GM08714 (cell line): ENCODE measurements at regions not wholly inside any gene's neighbourhood (a gene's known extent, or its start where the extent isn't known, plus 50 kb on each side); places are given as distances from the start of the nearest gene placed in this dataset.
"Not testable (repeated sequence)": the region's sequence is repeated elsewhere in the genome, so short reads cannot be mapped to it uniquely, and the experiment has no call there.

Source experiments
- H3K4me3 ChIP-seq: fragments of 200-500 bp; sonication (Bioruptor generic); 2 replicates; pipeline ENCODE4 v1.5.1; 2014; ENCODE audit warnings: mild to moderate bottlenecking, low read length, inconsistent platforms
- ZNF274 ChIP-seq: IDR thresholded peaks from 2 replicates; pipeline ENCODE4 v1.6.1; 2012; ENCODE audit warnings: mild to moderate bottlenecking, low read depth, low read length

- no peak overlapping the region for H3K4me3 ChIP-seq
- no peak for TF ChIP-seq ZNF274
Measured at GRCh38 chr1:189623336-189623735, 854.3 kb downstream of the BRINP3 start.

- TF ChIP-seq ZNF274, result no peak
- no peak overlapping the region for H3K4me3 ChIP-seq
Measured at GRCh38 chr1:189627427-189627826, 850.2 kb downstream of the BRINP3 start.

DNA sequence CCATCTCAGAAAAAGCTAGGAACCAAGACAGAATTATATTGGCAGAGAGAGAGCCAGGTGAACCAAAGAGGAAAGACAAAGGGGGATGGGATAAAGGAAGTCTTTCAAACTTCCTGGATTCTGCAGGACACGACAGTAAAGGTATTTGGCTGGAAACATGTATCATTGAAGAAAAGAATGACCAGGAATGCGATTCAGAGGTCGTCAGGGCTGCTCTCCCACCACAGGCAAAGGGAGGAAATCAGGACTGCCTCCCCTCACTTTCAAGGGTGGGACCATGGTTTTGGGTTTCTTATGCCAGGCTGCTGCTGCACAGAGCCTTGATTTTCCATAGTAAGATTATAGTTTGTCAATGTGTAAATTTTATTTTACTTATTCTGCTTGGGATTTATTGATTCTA is 848.8 kb downstream of the BRINP3 start:
- no peak overlapping the region for H3K4me3 ChIP-seq
- TF ChIP-seq ZNF274, result no peak

- no peak for TF ChIP-seq ZNF274
- H3K4me3 ChIP-seq, result no peak overlapping the region
Measured at GRCh38 chr1:189633658-189634057, 844.0 kb downstream of the BRINP3 start.

DNA sequence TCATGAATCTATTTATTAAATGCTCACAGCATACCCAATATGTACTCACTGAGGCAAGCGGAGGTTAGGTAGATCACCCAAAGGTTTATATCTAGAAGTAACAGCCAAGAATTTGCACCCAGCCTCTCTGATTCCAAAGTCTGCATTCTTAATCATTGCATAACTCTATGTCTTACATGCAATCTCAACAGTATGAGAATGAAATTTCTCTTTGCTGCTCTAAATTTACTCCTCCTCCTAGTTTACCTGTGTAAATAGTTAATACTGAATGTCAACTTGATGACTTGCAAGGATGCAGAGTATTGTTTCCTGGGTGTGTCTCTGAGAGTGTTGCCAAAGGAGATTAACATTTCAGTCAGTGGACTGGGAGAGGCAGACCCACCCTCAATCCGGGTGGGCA is 840.6 kb downstream of the BRINP3 start:
- TF ChIP-seq ZNF274, result no peak

DNA sequence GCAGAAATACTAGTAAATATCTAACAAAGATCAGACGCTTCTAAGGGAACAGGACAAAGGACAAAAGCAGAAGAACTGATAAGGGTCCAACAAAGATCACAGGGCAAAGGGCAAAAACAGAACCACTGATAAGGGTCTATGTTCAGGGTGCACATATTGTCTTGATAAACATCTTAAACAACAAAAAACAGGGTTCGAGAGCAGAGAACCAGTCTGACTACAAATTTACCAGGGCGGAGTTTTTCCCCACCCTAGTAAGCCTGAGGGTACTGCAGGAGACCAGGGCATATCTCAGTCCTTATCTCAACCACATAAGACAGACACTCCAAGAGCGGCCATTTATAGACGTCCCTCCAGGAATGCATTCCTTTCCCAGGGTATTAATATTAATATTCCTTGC is 833.5 kb downstream of the BRINP3 start:
- not testable (repeated sequence) for H3K4me3 ChIP-seq

More for the DNA sequence above, 840.6 kb downstream of the BRINP3 start:
- H3K4me3 ChIP-seq, result no peak overlapping the region

DNA sequence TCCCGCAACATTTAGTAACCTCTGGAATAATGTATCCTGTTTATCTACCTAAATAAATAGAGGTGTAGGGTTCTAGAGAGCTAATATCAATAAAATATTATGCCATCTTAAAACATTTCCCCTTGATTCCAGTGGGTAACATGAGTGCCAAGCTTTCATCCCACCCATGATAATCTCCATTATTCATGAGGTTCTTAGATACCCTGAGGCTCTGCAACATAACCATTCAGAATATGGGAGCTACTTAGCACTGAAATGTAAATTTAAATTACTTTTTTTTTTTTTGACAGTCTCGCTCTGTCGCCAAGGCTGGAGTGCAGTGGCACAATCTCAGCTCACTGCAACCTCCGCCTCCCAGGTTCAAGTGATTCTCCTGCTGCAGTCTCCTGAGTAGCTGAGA is 832.7 kb downstream of the BRINP3 start:
- H3K4me3 ChIP-seq, result no peak overlapping the region
- no peak for TF ChIP-seq ZNF274

DNA sequence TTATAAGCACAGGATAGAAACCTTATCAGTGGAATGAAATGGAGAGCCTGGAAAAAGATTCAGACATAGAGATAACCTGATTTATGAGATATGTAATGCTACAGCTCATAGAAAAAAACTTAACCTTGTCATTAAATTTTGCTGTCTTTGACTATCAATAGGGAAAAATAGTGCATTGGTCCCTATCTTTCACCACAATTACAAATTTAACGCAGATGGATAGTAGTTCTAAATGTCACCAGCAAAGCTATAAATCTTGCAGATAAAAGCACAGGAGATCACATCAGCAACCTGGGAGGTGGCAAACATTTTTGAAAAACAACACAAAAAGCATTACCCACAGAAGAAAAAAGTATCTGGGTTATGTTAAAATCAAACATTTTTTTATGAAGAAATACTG is 831.6 kb downstream of the BRINP3 start:
- TF ChIP-seq ZNF274, result no peak
- no peak overlapping the region for H3K4me3 ChIP-seq

DNA sequence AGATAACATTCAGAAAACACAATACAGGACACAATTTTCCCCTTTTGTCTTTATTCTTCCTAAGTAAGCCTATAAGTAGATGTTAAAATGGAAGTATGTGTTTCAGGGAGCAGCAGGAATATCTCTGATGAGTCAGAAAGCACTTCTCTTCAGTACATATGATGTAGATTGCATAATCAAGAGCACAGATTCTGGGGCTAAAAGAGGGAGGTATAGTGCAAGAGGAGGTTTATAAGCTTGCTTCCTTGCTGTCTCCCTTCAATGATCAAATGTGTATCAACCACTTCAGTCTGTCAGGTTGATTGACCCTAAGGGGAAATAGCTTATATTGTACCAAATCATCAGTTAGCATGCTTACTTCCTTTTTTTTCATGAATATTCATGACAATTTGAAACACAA is 822.8 kb downstream of the BRINP3 start:
- H3K4me3 ChIP-seq, result no peak overlapping the region
- TF ChIP-seq ZNF274, result no peak

DNA sequence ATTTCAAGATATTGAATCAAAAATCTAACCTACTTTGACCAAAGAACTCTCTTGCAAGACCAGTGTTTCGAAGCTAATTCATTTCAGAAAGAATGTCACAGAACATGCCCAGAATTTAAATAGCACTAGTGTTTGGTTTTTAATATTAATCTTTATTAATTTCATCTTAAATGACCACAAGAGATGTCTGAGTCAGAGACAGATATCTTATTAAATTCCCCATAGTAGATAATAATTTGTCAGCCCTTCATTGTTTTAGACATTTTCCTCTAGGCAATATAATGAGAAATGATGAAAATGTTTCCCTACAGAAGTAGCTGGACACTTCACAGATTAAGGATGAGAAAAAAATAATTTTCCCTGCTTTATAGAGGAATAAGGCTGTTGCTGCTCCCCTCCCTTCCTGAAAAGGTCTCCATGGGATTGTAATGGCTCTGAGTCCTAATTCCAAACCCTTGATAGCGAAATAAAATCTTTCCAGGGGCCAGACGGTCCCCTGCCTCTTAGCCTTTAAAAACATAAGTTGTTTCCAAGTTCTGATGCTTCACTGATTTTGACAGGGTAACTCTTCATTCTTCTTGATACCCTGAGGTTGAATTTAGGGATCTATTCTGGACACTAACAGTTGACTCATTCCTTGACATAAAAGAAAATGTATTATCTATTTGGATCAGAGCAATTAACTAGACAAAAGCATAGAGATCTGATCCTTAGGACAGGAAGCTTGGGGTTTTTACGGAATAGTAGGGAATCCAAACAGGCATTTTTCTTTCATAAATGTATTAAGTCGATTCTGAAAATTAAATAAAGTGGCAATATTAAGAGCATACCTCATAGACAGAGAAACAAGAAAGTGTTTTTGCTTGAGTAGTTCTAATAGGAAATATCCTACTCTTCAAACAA is 820.8 kb downstream of the BRINP3 start:
- no peak for TF ChIP-seq ZNF274
- H3K4me3 ChIP-seq, result no peak overlapping the region

DNA sequence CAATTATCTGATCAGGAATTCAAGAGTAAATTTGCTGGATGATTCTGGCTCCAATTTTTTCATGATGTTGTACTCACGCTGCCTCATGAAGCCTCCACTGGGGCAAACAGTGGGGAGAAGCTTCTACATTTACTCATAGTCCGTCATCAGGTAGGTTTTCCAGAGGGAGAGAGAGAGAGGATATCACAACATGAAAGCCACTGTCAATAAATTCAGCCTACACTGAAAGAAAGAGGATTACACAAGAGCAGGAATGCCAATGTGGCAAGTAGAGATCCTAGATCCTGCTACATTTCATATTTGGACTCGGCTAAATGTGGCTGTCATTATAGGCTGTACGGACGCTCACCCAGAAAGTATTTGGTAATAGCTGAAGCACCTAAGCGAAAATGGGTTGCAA is 819.9 kb downstream of the BRINP3 start:
- TF ChIP-seq ZNF274, result no peak
- no peak overlapping the region for H3K4me3 ChIP-seq

- no peak overlapping the region for H3K4me3 ChIP-seq
- TF ChIP-seq ZNF274, result no peak
Measured at GRCh38 chr1:189658381-189658780, 819.3 kb downstream of the BRINP3 start.

DNA sequence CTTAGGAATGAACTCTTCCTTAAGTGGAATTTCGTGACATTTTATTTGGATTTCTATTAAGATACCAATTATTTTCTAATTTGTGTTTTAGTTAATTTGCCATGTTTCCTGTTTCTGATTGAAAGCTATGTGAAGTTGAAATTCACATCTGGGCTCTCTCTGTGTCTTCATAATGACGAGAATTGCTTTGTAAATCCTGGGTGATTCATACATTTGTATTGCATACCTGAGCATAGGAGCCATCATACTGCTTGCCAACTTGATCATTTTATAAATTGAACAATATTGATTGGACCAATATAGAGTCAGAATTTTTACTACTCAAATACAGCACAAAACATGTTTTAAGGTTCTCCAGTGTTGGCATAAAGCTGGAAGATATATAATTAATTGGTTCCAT is 817.9 kb downstream of the BRINP3 start:
- TF ChIP-seq ZNF274, result no peak
- no peak overlapping the region for H3K4me3 ChIP-seq

GRCh38 chr1:189662190-189662589 is 815.5 kb downstream of the BRINP3 start:
- H3K4me3 ChIP-seq, result no peak overlapping the region
- TF ChIP-seq ZNF274, result no peak

GRCh38 chr1:189669846-189670245 is 807.8 kb downstream of the BRINP3 start:
- H3K4me3 ChIP-seq, result no peak overlapping the region
- TF ChIP-seq ZNF274, result no peak

- TF ChIP-seq ZNF274, result no peak
Measured at GRCh38 chr1:189673217-189673616, 804.4 kb downstream of the BRINP3 start.

More at GRCh38 chr1:189673217-189673616, 804.4 kb downstream of the BRINP3 start:
- H3K4me3 ChIP-seq, result no peak overlapping the region
